Spleen (tissue), 11 donors: ENCODE measurements at regions not wholly inside any gene's neighbourhood (a gene's known extent, or its start where the extent isn't known, plus 50 kb on each side); places are given as distances from the start of the nearest gene placed in this dataset.

ENCODE experiments used
- DNase-seq: peaks from one replicate; pipeline ENCODE4 v3.0.0-alpha.2; 2020
- H3K27ac ChIP-seq, 8 donors: fragments of 200-600 bp; sonication (generic) in 7 of 8; 1 replicate in 4 of 8; 2 replicates in 4 of 8; pipeline versions ENCODE4 v1.5.0 to v1.8.0; 2016 to 2021; ENCODE audit warnings: inconsistent platforms in 4 of 8, mild to moderate bottlenecking in 4 of 8, moderate library complexity in 1 of 8
- H3K27me3 ChIP-seq, 7 donors: fragments of 200-600 bp; sonication (generic) in 6 of 7; replicated peaks in 1 of 7; 1 replicate in 4 of 7; 2 replicates in 3 of 7; pipeline versions ENCODE4 v1.5.0 to v1.8.0; 2016 to 2021; ENCODE audit warnings: inconsistent platforms in 3 of 7, mild to moderate bottlenecking in 1 of 7
- H3K36me3 ChIP-seq, 6 donors: fragments of 200-600 bp; sonication (generic) in 5 of 6; 1 replicate in 4 of 6; 2 replicates in 2 of 6; pipeline versions ENCODE4 v1.5.0 to v1.8.0; 2016 to 2021; ENCODE audit warnings: inconsistent platforms in 2 of 6
- H3K4me1 ChIP-seq, 6 donors: fragments of 200-600 bp; sonication (generic) in 5 of 6; 1 replicate in 3 of 6; 2 replicates in 3 of 6; pipeline versions ENCODE4 v1.5.0 to v1.8.0; 2016 to 2021; ENCODE audit warnings: inconsistent platforms in 3 of 6
- H3K4me3 ChIP-seq, 8 donors: fragments of 200-600 bp; sonication (generic) in 7 of 8; 1 replicate in 4 of 8; 2 replicates in 4 of 8; pipeline versions ENCODE4 v1.5.0 to v1.8.0; 2016 to 2021; ENCODE audit warnings: inconsistent platforms in 4 of 8, mild to moderate bottlenecking in 4 of 8, moderate library complexity in 2 of 8
- H3K9me3 ChIP-seq, 8 donors: fragments of 200-600 bp; sonication (generic) in 7 of 8; 1 replicate in 4 of 8; 2 replicates in 4 of 8; pipeline versions ENCODE4 v1.5.0 to v1.8.0; 2016 to 2021; ENCODE audit warnings: inconsistent platforms in 4 of 8
- CTCF ChIP-seq, 11 experiments: fragments of 200-600 bp in 7 of 11; fragments of 450-650 bp in 4 of 11; sonication (generic) in 4 of 11; IDR thresholded peaks in 8 of 11; conservative IDR thresholded peaks in 3 of 11; 1 replicate in 7 of 11; 2 replicates in 4 of 11; pipeline versions ENCODE4 v1.4.0 to v1.8.0; 2016 to 2021; ENCODE audit warnings: antibody characterized with exemption in 11 of 11, inconsistent platforms in 4 of 11, mild to moderate bottlenecking in 1 of 11
- POLR2A ChIP-seq, 3 donors: fragments of 450-650 bp; IDR thresholded peaks; one replicate each; pipeline ENCODE4 v1.5.1; 2017; ENCODE audit warnings: antibody characterized with exemption in 3 of 3, mild to moderate bottlenecking in 1 of 3
- POLR2AphosphoS5 ChIP-seq, 3 donors: sonication (generic); formaldehyde crosslinking; IDR thresholded peaks; one replicate each; pipeline ENCODE4 v1.5.1; 2017; ENCODE audit warnings: antibody characterized with exemption in 3 of 3
- WGBS, 5 donors: extraction: QIAGEN DNeasy Blood & Tissue Kit in 3 of 5; methylation state at CpG; one replicate each; pipeline versions ENCODE4 v1.1.5 to v1.1.7; 2013 to 2018; 5-methylcytosine and 5-hydroxymethylcytosine counted together
- intact Hi-C: fragments of 100-400 bp; cut with DNase I; formaldehyde crosslinking; loops from one replicate; pipeline ENCODE4 v1.15.0; 2023; ENCODE audit warnings: low total_unique reads
- donor health status: healthy with polysubstance abuse.
- donor health status: DM: no; HTN: no; CAD: no; lungs with moderate emphysema.
- donor health status: DM: no; HTN: no; CAD: no.
- donor health status: Bipolar disorder and iron deficiency.
- donor health status: healthy.
- donor health status: DM: no; HTN: no; CAD: no.
- donor health status: DM: yes; HTN: yes; CAD: no.

- Histone ChIP-seq H3K36me3 (no peaks in the 10 kb centered on the region), H3K27me3 (no peaks in the 10 kb centered on the region), H3K4me1 (peaks cover 0 to 5% (median 0%) of the 10 kb centered on the region in 6 donors), H3K27ac (no peak overlapping the region), H3K4me3 (no peak overlapping the region), H3K9me3 (peaks cover 0 to 12% (median 0%) of the 10 kb centered on the region in 8 donors)
- WGBS, 5 donors, result 80 to 88% (median 86%) methylated on average over 5 of the region's 5 CpGs
- DNase-seq, result no peak
- TF ChIP-seq POLR2AphosphoS5 (IDR thresholded peaks at IDR 0.05) (no peak), POLR2A (IDR thresholded peaks at IDR 0.05) (no peak), CTCF (IDR thresholded peaks at IDR 0.05 in 8 of 11, conservative IDR thresholded peaks at IDR 0.05 in 3 of 11) (no peak)
- intact Hi-C loops, result no loop called here
These were observed 391.8 kb upstream of the ADAMTS9 start for GRCh38 chr3:65079560-65079959.

- Histone ChIP-seq H3K9me3 (peaks cover 0 to 12% (median under 1%) of the 10 kb centered on the region in 8 donors), H3K27me3 (no peaks in the 10 kb centered on the region), H3K27ac (no peak overlapping the region), H3K4me3 (no peak overlapping the region), H3K36me3 (no peaks in the 10 kb centered on the region), H3K4me1 (peaks cover 0 to 5% (median 0%) of the 10 kb centered on the region in 6 donors)
- TF ChIP-seq CTCF (IDR thresholded peaks at IDR 0.05 in 8 of 11, conservative IDR thresholded peaks at IDR 0.05 in 3 of 11) (no peak), POLR2A (IDR thresholded peaks at IDR 0.05) (no peak)
- DNase-seq, result no peak
- intact Hi-C loops, result no loop called here
These were observed 390.9 kb upstream of the ADAMTS9 start for GRCh38 chr3:65078748-65079147.

- no peak overlapping the region for H3K27ac ChIP-seq
- H3K4me3 ChIP-seq, result no peak overlapping the region
- DNase-seq, result no peak
- TF ChIP-seq CTCF (IDR thresholded peaks at IDR 0.05 in 8 of 11, conservative IDR thresholded peaks at IDR 0.05 in 3 of 11) (no peak), POLR2AphosphoS5 (IDR thresholded peaks at IDR 0.05) (no peak), POLR2A (IDR thresholded peaks at IDR 0.05) (no peak)
- intact Hi-C loops, result no loop called here
- no peaks in the 10 kb centered on the region for H3K27me3 ChIP-seq
- no peaks in the 10 kb centered on the region for H3K4me1 ChIP-seq
- no peaks in the 10 kb centered on the region for H3K36me3 ChIP-seq
- peaks cover 0 to 22% (median 3%) of the 10 kb centered on the region in 8 donors for H3K9me3 ChIP-seq
- WGBS, 5 donors, result 86 to 95% (median 91%) methylated on average over 2 of the region's 2 CpGs
These were observed 389.3 kb upstream of the ADAMTS9 start for GRCh38 chr3:65077124-65077523.

GRCh38 chr3:65070968-65071367 lies 383.2 kb upstream of the ADAMTS9 start:
- no peak for TF ChIP-seq POLR2A (IDR thresholded peaks at IDR 0.05)
- TF ChIP-seq POLR2AphosphoS5 (IDR thresholded peaks at IDR 0.05), result no peak
- TF ChIP-seq CTCF (IDR thresholded peaks at IDR 0.05 in 8 of 11, conservative IDR thresholded peaks at IDR 0.05 in 3 of 11), result no peak
- no peak overlapping the region for H3K27ac ChIP-seq
- H3K36me3 ChIP-seq, result no peaks in the 10 kb centered on the region
- H3K4me3 ChIP-seq, result no peak overlapping the region
- no peak for DNase-seq
- intact Hi-C loops, result no loop called here
- no peaks in the 10 kb centered on the region for H3K27me3 ChIP-seq
- no peaks in the 10 kb centered on the region for H3K4me1 ChIP-seq
- WGBS, 5 donors, result 80 to 90% (median 84%) methylated on average over 3 of the region's 3 CpGs
- H3K9me3 ChIP-seq, result peaks cover 0 to 30% (median 6%) of the 10 kb centered on the region in 8 donors
